ENCODE measurements at regions not wholly inside any gene's neighbourhood (a gene's known extent, or its start where the extent isn't known, plus 50 kb on each side); places are given as distances from the start of the nearest gene placed in this dataset.

GRCh38 chr5:57825031-57825686 is 342.5 kb upstream of the ACTBL2 start:
- no peak for DNase-seq

- DNase-seq = no peak
Observed at GRCh38 chr5:57824623-57825022, 342.0 kb upstream of the ACTBL2 start.

- no peak for DNase-seq
Observed at GRCh38 chr5:57824047-57824446, 341.4 kb upstream of the ACTBL2 start.

- no peak for DNase-seq
Observed at GRCh38 chr5:57822651-57823050, 340.0 kb upstream of the ACTBL2 start.

- no peak for DNase-seq
Observed at GRCh38 chr5:57818397-57818796, 335.8 kb upstream of the ACTBL2 start.

GRCh38 chr5:57817924-57818323 is 335.3 kb upstream of the ACTBL2 start:
- no peak for DNase-seq

- no peak for DNase-seq
Observed at GRCh38 chr5:57817001-57817453, 334.4 kb upstream of the ACTBL2 start.

- no peak for DNase-seq
Observed at GRCh38 chr5:57816108-57816507, 333.5 kb upstream of the ACTBL2 start.

- no peak for DNase-seq
Observed at GRCh38 chr5:57805732-57806131, 323.1 kb upstream of the ACTBL2 start.

- no peak for DNase-seq
Observed at GRCh38 chr5:57805170-57805569, 322.6 kb upstream of the ACTBL2 start.

- DNase-seq = no peak
Observed at GRCh38 chr5:57804505-57804904, 321.9 kb upstream of the ACTBL2 start.

GRCh38 chr5:57804007-57804444 is 321.4 kb upstream of the ACTBL2 start:
- DNase-seq = no peak

GRCh38 chr5:57802131-57802530 is 319.5 kb upstream of the ACTBL2 start:
- DNase-seq = no peak

- DNase-seq = no peak
Observed at GRCh38 chr5:57795203-57795602, 312.6 kb upstream of the ACTBL2 start.

- no peak for DNase-seq
Observed at GRCh38 chr5:57791875-57792274, 309.3 kb upstream of the ACTBL2 start.

- DNase-seq = no peak
Observed at GRCh38 chr5:57785946-57786345, 303.3 kb upstream of the ACTBL2 start.

GRCh38 chr5:57784121-57784520 is 301.5 kb upstream of the ACTBL2 start:
- DNase-seq = no peak

GRCh38 chr5:57783693-57784092 is 301.1 kb upstream of the ACTBL2 start:
- no peak for DNase-seq

GRCh38 chr5:57780961-57781325 is 298.3 kb upstream of the ACTBL2 start:
- no peak for DNase-seq

GRCh38 chr5:57780306-57780960 is 297.8 kb upstream of the ACTBL2 start:
- no peak for DNase-seq

- DNase-seq = peak; percentile 24 to 40
Observed at GRCh38 chr5:57779383-57780223, 297.0 kb upstream of the ACTBL2 start.

GRCh38 chr5:57778501-57779091 is 296.0 kb upstream of the ACTBL2 start:
- DNase-seq = no peak

GRCh38 chr5:57777174-57777581 is 294.6 kb upstream of the ACTBL2 start:
- DNase-seq = no peak
